ENCODE measurements at regions not wholly inside any gene's neighbourhood (a gene's known extent, or its start where the extent isn't known, plus 50 kb on each side); places are given as distances from the start of the nearest gene placed in this dataset.

- no peak for TF ChIP-seq CTCF (conservative IDR thresholded peaks at IDR 0.05; ENCODE audit: low read depth, low read length)
- no peak overlapping the region for H3K4me3 ChIP-seq (ENCODE audit: low read depth, low read length)
- DNase-seq (ENCODE audit: low read depth), result no peak
Observed at GRCh38 chrX:68931345-68931744, 102.5 kb downstream of the EFNB1 start.

DNA sequence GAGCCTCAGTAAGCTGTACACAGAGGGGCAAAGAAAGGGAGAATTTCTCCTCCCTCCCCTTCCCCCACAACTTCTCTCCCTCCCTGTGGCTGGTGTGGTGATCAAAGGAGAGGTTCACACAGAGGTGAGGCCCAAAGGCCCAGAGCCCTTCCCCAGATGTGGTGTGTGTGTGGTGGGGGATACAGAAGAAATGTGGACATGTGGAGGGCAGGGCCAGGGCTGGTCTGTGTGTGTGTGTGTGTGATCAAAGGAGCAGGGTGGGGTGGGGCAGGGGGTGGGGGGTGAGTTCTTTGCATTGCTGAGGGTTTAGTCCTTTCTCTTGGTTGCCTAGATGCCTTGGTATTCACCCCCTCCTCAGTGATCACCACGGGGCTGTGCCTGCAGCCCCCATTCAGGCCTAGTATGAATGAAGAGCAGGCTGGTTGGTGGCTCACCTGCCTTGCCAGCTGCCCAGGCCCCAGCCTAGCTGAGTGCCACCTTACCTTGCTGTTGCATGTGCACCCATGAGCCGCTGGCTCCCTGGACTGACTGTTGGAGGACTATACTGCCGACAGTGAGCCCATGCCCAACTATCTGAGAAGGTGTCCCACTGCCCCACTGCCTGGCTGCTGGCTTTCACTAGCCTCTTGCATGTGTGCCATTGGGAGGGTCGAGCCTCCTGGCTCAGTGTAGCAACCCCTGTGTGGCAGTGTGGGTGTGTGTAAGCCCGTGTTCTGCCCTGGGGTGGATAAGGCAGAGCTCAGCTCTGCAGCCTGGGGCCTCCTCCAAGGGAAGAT is 101.9 kb downstream of the EFNB1 start:
- DNase-seq (ENCODE audit: low read depth), result no peak
- H3K4me3 ChIP-seq (ENCODE audit: low read depth, low read length), result no peak overlapping the region
- no peak for TF ChIP-seq CTCF (conservative IDR thresholded peaks at IDR 0.05; ENCODE audit: low read depth, low read length)

DNA sequence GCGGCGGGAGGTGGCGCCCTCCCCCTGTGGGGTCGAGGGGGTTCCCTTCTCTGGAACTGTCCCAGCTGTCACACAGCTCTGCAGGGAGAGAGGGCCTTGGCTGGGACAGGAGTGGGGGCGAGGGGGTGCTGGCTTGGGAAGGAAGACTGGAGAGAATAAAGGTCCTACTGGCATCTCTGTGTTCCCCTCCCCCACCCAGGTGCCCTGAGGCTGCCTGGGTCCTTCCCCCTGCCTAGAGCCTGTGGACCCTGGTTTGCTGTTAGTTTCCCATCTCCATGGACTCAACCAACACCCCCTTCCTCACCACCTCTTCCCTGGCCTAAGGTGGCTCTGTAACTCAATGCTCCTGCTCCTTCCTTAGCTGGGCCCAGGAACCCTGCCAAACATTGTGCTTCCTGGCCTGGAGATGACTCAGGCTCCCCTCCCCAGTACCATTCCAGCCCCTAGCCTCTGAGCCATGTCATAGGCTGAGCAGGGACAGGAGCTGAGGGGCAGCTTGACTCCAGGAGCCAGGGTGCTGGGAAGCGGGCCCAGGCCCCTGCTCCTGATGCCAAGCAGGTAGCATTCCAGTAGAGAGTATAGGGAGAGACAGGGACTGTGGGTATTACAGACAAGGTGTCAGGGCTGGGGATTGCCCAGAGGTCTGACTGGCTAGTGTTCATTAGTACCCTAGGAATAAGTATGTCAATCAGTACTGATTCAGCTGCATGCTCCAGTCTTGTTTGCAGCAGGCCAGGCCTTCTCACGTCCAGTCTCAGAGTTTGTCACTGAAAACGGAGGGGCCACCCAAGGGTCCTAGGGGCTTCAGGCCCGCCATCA is 100.7 kb downstream of the EFNB1 start:
- H3K4me3 ChIP-seq (ENCODE audit: low read depth, low read length), result no peak overlapping the region
- no peak for DNase-seq (ENCODE audit: low read depth)
- TF ChIP-seq CTCF (conservative IDR thresholded peaks at IDR 0.05; ENCODE audit: low read depth, low read length), result no peak

DNA sequence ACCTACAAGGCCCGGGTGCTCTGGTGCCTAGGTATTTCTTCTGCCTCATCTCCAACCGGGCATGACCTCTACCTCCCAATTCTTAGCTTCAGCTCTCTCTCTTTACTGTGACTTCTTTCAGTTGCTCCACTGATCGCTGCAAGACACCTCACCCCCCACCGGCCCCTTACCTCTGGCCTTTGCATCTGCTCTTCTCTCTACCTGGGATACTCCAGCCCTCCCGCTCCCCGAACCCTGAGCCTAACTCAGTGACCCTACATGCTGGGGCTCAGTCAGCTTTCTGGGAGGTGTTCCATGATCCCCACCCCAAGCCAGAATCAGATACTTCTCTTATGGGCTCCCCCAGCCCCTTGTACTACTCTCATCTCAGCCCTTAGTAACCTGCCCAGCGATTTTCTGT is 99.6 kb downstream of the EFNB1 start:
- DNase-seq (ENCODE audit: low read depth), result no peak

DNA sequence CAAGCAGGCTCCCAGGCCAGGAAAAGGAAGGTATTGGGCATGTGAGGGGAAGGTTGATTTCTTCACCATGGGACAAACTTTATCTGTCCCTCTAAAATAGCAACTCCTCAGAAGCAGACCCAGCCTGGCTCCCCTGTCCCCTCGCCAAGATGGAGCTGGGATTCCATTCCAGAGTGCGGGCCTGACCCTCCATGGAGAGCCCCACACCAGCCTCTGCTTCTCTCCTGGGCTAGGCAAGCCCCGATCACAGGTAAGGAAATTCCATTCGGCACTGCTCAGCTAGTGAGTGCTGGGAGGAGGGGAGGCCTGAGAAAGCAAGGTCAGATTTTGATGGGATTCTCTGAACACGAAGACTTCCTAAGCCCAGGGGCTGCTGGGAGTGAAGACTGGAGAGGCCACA is 98.4 kb downstream of the EFNB1 start:
- no peak for DNase-seq (ENCODE audit: low read depth)
- H3K4me3 ChIP-seq (ENCODE audit: low read depth, low read length), result no peak overlapping the region
- TF ChIP-seq CTCF (conservative IDR thresholded peaks at IDR 0.05; ENCODE audit: low read depth, low read length), result no peak

More for the DNA sequence above, 99.6 kb downstream of the EFNB1 start:
- no peak for TF ChIP-seq CTCF (conservative IDR thresholded peaks at IDR 0.05; ENCODE audit: low read depth, low read length)
- H3K4me3 ChIP-seq (ENCODE audit: low read depth, low read length), result no peak overlapping the region

GRCh38 chrX:68923147-68923546 is 94.3 kb downstream of the EFNB1 start:
- DNase-seq (ENCODE audit: low read depth), result no peak
- TF ChIP-seq CTCF (conservative IDR thresholded peaks at IDR 0.05; ENCODE audit: low read depth, low read length), result no peak
- H3K4me3 ChIP-seq (ENCODE audit: low read depth, low read length), result no peak overlapping the region
